MM.1S (cell line): ENCODE measurements at regions not wholly inside any gene's neighbourhood (a gene's known extent, or its start where the extent isn't known, plus 50 kb on each side); places are given as distances from the start of the nearest gene placed in this dataset.

ENCODE experiments used
- EZH2 ChIP-seq: fragments of 300-600 bp; sonication (generic); optimal IDR thresholded peaks from 2 replicates; pipeline ENCODE3; 2017; ENCODE audit warnings: low read depth, mild to moderate bottlenecking, antibody characterized with exemption, low read length, mixed read lengths
- TF ChIP-seq, protein P1 (sequence below): fragments of 300-600 bp; sonication (generic); IDR thresholded peaks from 2 replicates; pipeline ENCODE4 v1.5.1; 2016; ENCODE audit warnings: antibody characterized with exemption, low read length, mixed read lengths

GRCh38 chr1:30379684-30380624 lies 343.4 kb downstream of the MATN1 start:
- TF ChIP-seq, protein P1, sequence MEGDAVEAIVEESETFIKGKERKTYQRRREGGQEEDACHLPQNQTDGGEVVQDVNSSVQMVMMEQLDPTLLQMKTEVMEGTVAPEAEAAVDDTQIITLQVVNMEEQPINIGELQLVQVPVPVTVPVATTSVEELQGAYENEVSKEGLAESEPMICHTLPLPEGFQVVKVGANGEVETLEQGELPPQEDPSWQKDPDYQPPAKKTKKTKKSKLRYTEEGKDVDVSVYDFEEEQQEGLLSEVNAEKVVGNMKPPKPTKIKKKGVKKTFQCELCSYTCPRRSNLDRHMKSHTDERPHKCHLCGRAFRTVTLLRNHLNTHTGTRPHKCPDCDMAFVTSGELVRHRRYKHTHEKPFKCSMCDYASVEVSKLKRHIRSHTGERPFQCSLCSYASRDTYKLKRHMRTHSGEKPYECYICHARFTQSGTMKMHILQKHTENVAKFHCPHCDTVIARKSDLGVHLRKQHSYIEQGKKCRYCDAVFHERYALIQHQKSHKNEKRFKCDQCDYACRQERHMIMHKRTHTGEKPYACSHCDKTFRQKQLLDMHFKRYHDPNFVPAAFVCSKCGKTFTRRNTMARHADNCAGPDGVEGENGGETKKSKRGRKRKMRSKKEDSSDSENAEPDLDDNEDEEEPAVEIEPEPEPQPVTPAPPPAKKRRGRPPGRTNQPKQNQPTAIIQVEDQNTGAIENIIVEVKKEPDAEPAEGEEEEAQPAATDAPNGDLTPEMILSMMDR, result peak; percentile 70
- TF ChIP-seq EZH2, result no peak
